H1 (cell line): ENCODE measurements at regions not wholly inside any gene's neighbourhood (a gene's known extent, or its start where the extent isn't known, plus 50 kb on each side); places are given as distances from the start of the nearest gene placed in this dataset.

Experiments used
- CTCF ChIA-PET: fragments of 300-600 bp; sonication (Branson Sonifier 250); formaldehyde crosslinking; loops from one replicate; lab custom pipeline; 2021; ENCODE audit not compliant: partially characterized antibody; lab: Charles Lee
- POLR2A ChIA-PET: fragments of 300-600 bp; sonication (Branson Sonifier 250); formaldehyde crosslinking; loops from one replicate; lab custom pipeline; 2021; ENCODE audit warnings: inconsistent platforms; ENCODE audit not compliant: partially characterized antibody; lab: Charles Lee
- DNase-seq, 2 experiments: peaks; one replicate each; pipeline versions ENCODE4 v3.0.0 to v3.0.0-alpha.2; 2010 to 2022; ENCODE audit warnings: low spot score in 2 of 2, low read depth in 1 of 2, mixed read lengths in 1 of 2
- FAIRE-seq: peaks from 2 replicates; lab custom pipeline; 2011; peaks lifted over from hg19 to GRCh38; lab: Jason Lieb, UNC
- H2AFZ ChIP-seq: 2 replicates; pipeline ENCODE4 v1.8.1; 2012; ENCODE audit warnings: low read length, inconsistent platforms
- H2AK5ac ChIP-seq: 2 replicates; pipeline ENCODE4 v1.6.1; 2013; ENCODE audit warnings: low read depth, low read length
- H2BK120ac ChIP-seq: replicated peaks from 2 replicates; pipeline ENCODE3; 2013; ENCODE audit warnings: low read depth, low read length, inconsistent platforms
- H2BK12ac ChIP-seq: 2 replicates; pipeline ENCODE4 v1.6.1; 2013; ENCODE audit warnings: low read depth, low read length
- H2BK15ac ChIP-seq: 2 replicates; pipeline ENCODE4 v1.6.1; 2013; ENCODE audit warnings: low read length
- H2BK20ac ChIP-seq: 2 replicates; pipeline ENCODE4 v1.6.1; 2013; ENCODE audit warnings: low read length
- H2BK5ac ChIP-seq: 2 replicates; pipeline ENCODE4 v1.6.1; 2013; ENCODE audit warnings: low read depth, low read length
- H3K14ac ChIP-seq: 2 replicates; pipeline ENCODE4 v1.6.1; 2013; ENCODE audit warnings: inconsistent platforms; ENCODE audit not compliant: insufficient read length
- H3K18ac ChIP-seq: 2 replicates; pipeline ENCODE4 v1.6.1; 2013; ENCODE audit warnings: low read length; ENCODE audit errors: extremely low read depth
- H3K23ac ChIP-seq: 2 replicates; pipeline ENCODE4 v1.6.1; 2013; ENCODE audit warnings: inconsistent platforms; ENCODE audit not compliant: insufficient read length
- H3K23me2 ChIP-seq: 2 replicates; pipeline ENCODE4 v1.6.1; 2013; ENCODE audit warnings: low read depth, low read length
- H3K27ac ChIP-seq: 2 replicates; pipeline ENCODE4 v1.6.1; 2011; ENCODE audit warnings: low read depth, low read length, inconsistent platforms
- H3K27me3 ChIP-seq, 4 experiments: replicated peaks in 1 of 4; 1 replicate in 1 of 4; 2 replicates in 3 of 4; pipeline versions ENCODE4 v1.6.1 to v1.8.1; 2011 to 2013; ENCODE audit warnings: low read length in 3 of 4, mild to moderate bottlenecking in 3 of 4, inconsistent platforms in 2 of 4, mixed read lengths in 2 of 4, moderate library complexity in 1 of 4; ENCODE audit not compliant: control insufficient read depth in 3 of 4, insufficient read depth in 3 of 4; ENCODE audit errors: extremely low read depth in 1 of 4
- H3K36me3 ChIP-seq, 4 experiments: 2 replicates each; pipeline versions ENCODE4 v1.6.1 to v1.8.1; 2011 to 2013; ENCODE audit warnings: mild to moderate bottlenecking in 4 of 4, low read length in 3 of 4, moderate library complexity in 2 of 4, control low read depth in 1 of 4, inconsistent platforms in 1 of 4; ENCODE audit not compliant: insufficient read depth in 4 of 4, control insufficient read depth in 2 of 4
- H3K4ac ChIP-seq: replicated peaks from 2 replicates; pipeline ENCODE3; 2013; ENCODE audit warnings: low read length, low read depth, mixed read lengths, inconsistent platforms; ENCODE audit not compliant: insufficient read length
- H3K4me1 ChIP-seq, 4 experiments: replicated peaks in 1 of 4; 1 replicate in 1 of 4; 2 replicates in 3 of 4; pipeline versions ENCODE4 v1.6.1 to v1.8.1; 2011 to 2013; ENCODE audit warnings: low read length in 3 of 4, inconsistent platforms in 2 of 4, mixed read lengths in 1 of 4; ENCODE audit not compliant: insufficient read depth in 4 of 4, control insufficient read depth in 3 of 4
- H3K4me2 ChIP-seq, 2 experiments: 2 replicates each; pipeline versions ENCODE4 v1.6.1 to v1.8.1; 2011 to 2013; ENCODE audit warnings: low read depth in 2 of 2, low read length in 2 of 2, control low read depth in 1 of 2, inconsistent platforms in 1 of 2, mild to moderate bottlenecking in 1 of 2; ENCODE audit not compliant: insufficient read depth in 1 of 2
- H3K4me3 ChIP-seq, 4 experiments: fragments of 200-600, 300-600 bp in 1 of 4; sonication (generic), shearing (Covaris generic), sonication (Bioruptor Twin) in 1 of 4; 2 replicates each; pipeline versions ENCODE4 v1.5.1 to v1.8.1; 2011 to 2016; ENCODE audit warnings: low read length in 4 of 4, low read depth in 3 of 4, control low read depth in 2 of 4, inconsistent platforms in 2 of 4, mild to moderate bottlenecking in 2 of 4, mixed read lengths in 1 of 4, moderate library complexity in 1 of 4; ENCODE audit not compliant: insufficient read depth in 2 of 4; ENCODE audit errors: extremely low read depth in 1 of 4
- H3K56ac ChIP-seq: replicated peaks from 2 replicates; pipeline ENCODE3; 2013; ENCODE audit warnings: low read depth, mild to moderate bottlenecking, mixed read lengths, low read length, inconsistent platforms; ENCODE audit not compliant: insufficient read length
- H3K79me1 ChIP-seq: 2 replicates; pipeline ENCODE4 v1.6.1; 2013; ENCODE audit warnings: low read depth, low read length, control low read depth
- H3K79me2 ChIP-seq, 2 experiments: 2 replicates each; pipeline versions ENCODE4 v1.6.1 to v1.8.1; 2012 to 2013; ENCODE audit warnings: low read length in 2 of 2, mild to moderate bottlenecking in 2 of 2, inconsistent platforms in 1 of 2; ENCODE audit not compliant: insufficient read depth in 2 of 2, control insufficient read depth in 1 of 2
- H3K9ac ChIP-seq, 4 experiments: replicated peaks in 1 of 4; 1 replicate in 1 of 4; 2 replicates in 3 of 4; pipeline versions ENCODE4 v1.6.1 to v1.8.1; 2011 to 2013; ENCODE audit warnings: low read depth in 3 of 4, low read length in 3 of 4, control low read depth in 2 of 4, mild to moderate bottlenecking in 2 of 4, moderate library complexity in 2 of 4, inconsistent platforms in 1 of 4; ENCODE audit errors: extremely low read depth in 1 of 4
- H3K9me3 ChIP-seq, 2 experiments: 2 replicates each; pipeline versions ENCODE4 v1.6.1 to v1.8.1; 2012 to 2013; ENCODE audit warnings: mild to moderate bottlenecking in 2 of 2, moderate library complexity in 2 of 2, control low read depth in 1 of 2, inconsistent platforms in 1 of 2, low read depth in 1 of 2, low read length in 1 of 2, mixed read lengths in 1 of 2; ENCODE audit not compliant: insufficient read depth in 2 of 2
- H4K20me1 ChIP-seq, 2 experiments: replicated peaks in 1 of 2; 2 replicates each; pipeline versions ENCODE3 to v1.8.1; 2011 to 2013; ENCODE audit warnings: inconsistent platforms in 2 of 2, low read length in 2 of 2, mild to moderate bottlenecking in 1 of 2; ENCODE audit not compliant: insufficient read depth in 2 of 2, control insufficient read depth in 1 of 2
- H4K5ac ChIP-seq: 2 replicates; pipeline ENCODE4 v1.6.1; 2013; ENCODE audit warnings: low read length, low read depth, mixed read lengths, inconsistent platforms; ENCODE audit not compliant: insufficient read length
- H4K8ac ChIP-seq: 2 replicates; pipeline ENCODE4 v1.8.0; 2013; ENCODE audit warnings: mild to moderate bottlenecking, moderate library complexity, low read length, inconsistent platforms; ENCODE audit not compliant: insufficient read depth; ENCODE audit errors: extremely low read depth
- H4K91ac ChIP-seq: replicated peaks from 2 replicates; pipeline ENCODE3; 2013; ENCODE audit warnings: low read length, mixed read lengths, inconsistent platforms; ENCODE audit not compliant: insufficient read length
- EGR1 ChIP-seq: IDR thresholded peaks from 2 replicates; pipeline ENCODE4 v1.6.1; 2011; ENCODE audit warnings: low read depth, low read length, borderline replicate concordance
- HDAC2 ChIP-seq, 2 experiments: fragments of 300-600 bp in 1 of 2; sonication (generic) in 1 of 2; IDR thresholded peaks; 2 replicates each; pipeline ENCODE4 v1.6.1; 2011 to 2012; ENCODE audit warnings: low read depth in 2 of 2, low read length in 2 of 2, mild to moderate bottlenecking in 2 of 2, moderate library complexity in 2 of 2, borderline replicate concordance in 1 of 2, inconsistent platforms in 1 of 2
- KDM1A ChIP-seq: fragments of 200-600, 300-600 bp; sonication (generic); IDR thresholded peaks from 2 replicates; pipeline ENCODE4 v1.7.1; 2016; ENCODE audit warnings: mild to moderate bottlenecking, low read length, borderline replicate concordance
- RAD21 ChIP-seq, 2 experiments: IDR thresholded peaks in 1 of 2; conservative IDR thresholded peaks in 1 of 2; 2 replicates each; pipeline ENCODE4 v1.6.1; 2011; ENCODE audit warnings: low read depth in 2 of 2, low read length in 2 of 2, improper control_type of control experiment in 1 of 2, inconsistent platforms in 1 of 2, mild to moderate bottlenecking in 1 of 2, moderate library complexity in 1 of 2
- SAP30 ChIP-seq: fragments of 300-600 bp; sonication (generic); IDR thresholded peaks from 2 replicates; pipeline ENCODE4 v1.7.1; 2012; ENCODE audit warnings: low read length, moderate library complexity, mild to moderate bottlenecking, inconsistent platforms; ENCODE audit not compliant: insufficient read depth, insufficient replicate concordance
- TAF1 ChIP-seq: IDR thresholded peaks from 2 replicates; pipeline ENCODE4 v1.6.1; 2011; ENCODE audit warnings: mild to moderate bottlenecking, low read depth, low read length
- WGBS, 2 experiments: shearing (Covaris generic) in 1 of 2; methylation state at CpG; one replicate each; pipeline versions ENCODE4 v1.1.6 to v1.1.7; 2013 to 2015; ENCODE audit warnings: low lambda C conversion rate in 2 of 2, mixed read lengths in 2 of 2, inconsistent platforms in 1 of 2, low coverage in 1 of 2, missing lambda C conversion rate in 1 of 2; ENCODE audit not compliant: insufficient replicate concordance in 2 of 2, insufficient coverage in 1 of 2, insufficient read length in 1 of 2; ENCODE audit errors: extremely low coverage in 1 of 2, missing lambda C conversion rate in 1 of 2; 5-methylcytosine and 5-hydroxymethylcytosine counted together
- TF ChIP-seq, protein P1 (sequence below), 3 experiments: IDR thresholded peaks; 1 replicate in 2 of 3; 2 replicates in 1 of 3; pipeline versions ENCODE4 v1.5.1 to v1.6.1; 2011; ENCODE audit warnings: low read length in 3 of 3, mild to moderate bottlenecking in 3 of 3, inconsistent platforms in 2 of 3, low read depth in 1 of 3, moderate library complexity in 1 of 3; ENCODE audit not compliant: insufficient read depth in 1 of 3; ENCODE audit errors: control extremely low read depth in 1 of 3

DNA sequence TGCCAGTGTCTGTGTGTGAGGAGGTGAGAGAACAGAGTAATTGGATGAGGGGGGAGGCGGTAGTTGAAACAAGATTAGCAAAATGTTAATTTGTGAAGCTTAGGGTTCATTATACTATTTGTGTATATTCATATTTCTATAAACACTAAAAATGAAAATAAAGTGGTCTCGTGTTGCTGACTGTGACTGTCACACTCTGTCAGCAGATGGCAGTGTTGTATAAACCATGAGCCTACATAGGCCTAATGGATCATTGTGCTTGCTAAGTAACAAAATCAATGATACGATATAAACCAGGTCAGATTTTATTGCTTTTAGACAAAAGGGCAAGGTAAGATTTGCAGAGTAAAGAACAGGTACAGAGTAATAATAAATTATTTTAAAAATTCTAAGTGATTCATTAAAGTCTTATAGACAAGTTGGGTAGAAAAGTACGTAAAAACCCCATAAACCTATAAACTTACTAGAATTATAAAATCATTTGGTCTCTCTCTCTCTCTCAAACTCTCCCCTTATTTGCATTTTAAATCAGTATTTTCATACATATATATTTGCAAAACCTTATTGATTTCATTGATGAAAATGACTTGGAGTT, 182.7 kb downstream of the RPIA start:
- Histone ChIP-seq H3K27ac (no peak overlapping the region), H2BK120ac (no peak overlapping the region), H4K8ac (no peak overlapping the region), H3K4me1 (no peaks in the 10 kb centered on the region), H3K4ac (no peak overlapping the region), H3K23me2 (no peaks in the 10 kb centered on the region), H2BK5ac (no peak overlapping the region), H3K27me3 (no peaks in the 10 kb centered on the region), H3K56ac (no peak overlapping the region), H3K18ac (no peak overlapping the region), H2AK5ac (no peak overlapping the region), H3K79me1 (no peaks in the 10 kb centered on the region), H2BK20ac (no peak overlapping the region), H2AFZ (no peak overlapping the region), H3K79me2 (no peaks in the 10 kb centered on the region), H2BK12ac (no peak overlapping the region), H3K4me2 (no peak overlapping the region), H3K36me3 (no peaks in the 10 kb centered on the region), H4K20me1 (no peaks in the 10 kb centered on the region), H2BK15ac (no peak overlapping the region), H3K23ac (no peak overlapping the region), H4K5ac (no peak overlapping the region), H4K91ac (no peak overlapping the region), H3K9me3 (no peaks in the 10 kb centered on the region), H3K14ac (no peak overlapping the region), H3K9ac (no peak overlapping the region; a peak in 1 of 7 replicates), H3K4me3 (no peak overlapping the region)
- CTCF ChIA-PET, result interaction anchor here (0.7 to 1.2 kb wide), 2 partner anchors 8 to 15 kb away, joined by 3 read pairs; no protein-coding TSS in a partner anchor
- 44% methylated on average over 4 of the region's 4 CpGs; no CpG with 5 or more reads in 1 of the 2 experiments for WGBS, 2 experiments
- DNase-seq, result no peak
- TF ChIP-seq, protein P1, sequence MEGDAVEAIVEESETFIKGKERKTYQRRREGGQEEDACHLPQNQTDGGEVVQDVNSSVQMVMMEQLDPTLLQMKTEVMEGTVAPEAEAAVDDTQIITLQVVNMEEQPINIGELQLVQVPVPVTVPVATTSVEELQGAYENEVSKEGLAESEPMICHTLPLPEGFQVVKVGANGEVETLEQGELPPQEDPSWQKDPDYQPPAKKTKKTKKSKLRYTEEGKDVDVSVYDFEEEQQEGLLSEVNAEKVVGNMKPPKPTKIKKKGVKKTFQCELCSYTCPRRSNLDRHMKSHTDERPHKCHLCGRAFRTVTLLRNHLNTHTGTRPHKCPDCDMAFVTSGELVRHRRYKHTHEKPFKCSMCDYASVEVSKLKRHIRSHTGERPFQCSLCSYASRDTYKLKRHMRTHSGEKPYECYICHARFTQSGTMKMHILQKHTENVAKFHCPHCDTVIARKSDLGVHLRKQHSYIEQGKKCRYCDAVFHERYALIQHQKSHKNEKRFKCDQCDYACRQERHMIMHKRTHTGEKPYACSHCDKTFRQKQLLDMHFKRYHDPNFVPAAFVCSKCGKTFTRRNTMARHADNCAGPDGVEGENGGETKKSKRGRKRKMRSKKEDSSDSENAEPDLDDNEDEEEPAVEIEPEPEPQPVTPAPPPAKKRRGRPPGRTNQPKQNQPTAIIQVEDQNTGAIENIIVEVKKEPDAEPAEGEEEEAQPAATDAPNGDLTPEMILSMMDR (IDR thresholded peaks at IDR 0.05; ENCODE audit: control extremely low read depth in 1 of 3, insufficient read depth in 1 of 3, low read depth in 1 of 3, low read length in 3 of 3), result peak in 2 of 3 experiments; percentile 70 to 76; a peak in 3 of 4 replicates
- TF ChIP-seq HDAC2 (IDR thresholded peaks at IDR 0.05; ENCODE audit: borderline replicate concordance in 1 of 2, low read depth in 2 of 2, low read length in 2 of 2) (no peak), SAP30 (no peak), KDM1A (no peak), RAD21 (IDR thresholded peaks at IDR 0.05 in 1 of 2, conservative IDR thresholded peaks at IDR 0.05 in 1 of 2; ENCODE audit: low read depth in 2 of 2, low read length in 2 of 2) (peak; percentile 88 to 92), TAF1 (no peak), EGR1 (no peak)
- POLR2A ChIA-PET, result no interaction called here
- FAIRE-seq, result peak; percentile 86
